ENCODE measurements at regions not wholly inside any gene's neighbourhood (a gene's known extent, or its start where the extent isn't known, plus 50 kb on each side); places are given as distances from the start of the nearest gene placed in this dataset.

DNA sequence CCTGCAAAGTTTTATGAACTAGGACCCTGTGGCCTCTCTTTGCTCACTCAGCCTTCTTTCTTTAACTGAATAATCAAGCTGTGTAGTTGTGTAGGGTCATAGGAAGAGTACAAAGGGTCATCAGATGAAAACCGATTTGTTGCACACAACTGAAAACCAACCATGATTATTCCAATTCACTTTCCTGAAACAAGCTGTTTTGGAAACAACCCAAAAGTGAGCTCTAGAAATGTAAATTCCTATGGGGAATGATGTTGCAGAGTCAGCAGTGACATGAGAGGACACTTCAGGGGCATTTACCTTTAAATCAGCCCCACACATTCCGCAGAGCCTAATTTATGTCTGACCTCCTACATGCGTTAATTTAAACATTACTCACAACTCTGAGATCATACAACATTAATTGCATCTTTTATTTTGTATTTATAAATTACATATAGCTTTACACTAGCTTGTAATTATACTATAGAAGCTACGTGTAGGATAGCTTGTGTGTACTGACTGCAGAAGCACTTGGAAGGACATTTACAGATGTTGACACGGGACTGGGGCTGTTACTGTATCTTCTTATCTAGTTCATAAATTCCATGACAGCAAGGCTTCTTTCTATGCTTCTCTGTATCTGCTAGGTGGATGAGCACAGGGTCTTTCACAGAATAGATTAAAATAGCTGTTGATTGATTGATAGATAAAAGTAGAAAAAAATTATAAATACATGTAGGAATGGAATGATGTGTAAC lies 139.9 kb upstream of the AKR1E2 start:
- TF ChIP-seq, protein P1, sequence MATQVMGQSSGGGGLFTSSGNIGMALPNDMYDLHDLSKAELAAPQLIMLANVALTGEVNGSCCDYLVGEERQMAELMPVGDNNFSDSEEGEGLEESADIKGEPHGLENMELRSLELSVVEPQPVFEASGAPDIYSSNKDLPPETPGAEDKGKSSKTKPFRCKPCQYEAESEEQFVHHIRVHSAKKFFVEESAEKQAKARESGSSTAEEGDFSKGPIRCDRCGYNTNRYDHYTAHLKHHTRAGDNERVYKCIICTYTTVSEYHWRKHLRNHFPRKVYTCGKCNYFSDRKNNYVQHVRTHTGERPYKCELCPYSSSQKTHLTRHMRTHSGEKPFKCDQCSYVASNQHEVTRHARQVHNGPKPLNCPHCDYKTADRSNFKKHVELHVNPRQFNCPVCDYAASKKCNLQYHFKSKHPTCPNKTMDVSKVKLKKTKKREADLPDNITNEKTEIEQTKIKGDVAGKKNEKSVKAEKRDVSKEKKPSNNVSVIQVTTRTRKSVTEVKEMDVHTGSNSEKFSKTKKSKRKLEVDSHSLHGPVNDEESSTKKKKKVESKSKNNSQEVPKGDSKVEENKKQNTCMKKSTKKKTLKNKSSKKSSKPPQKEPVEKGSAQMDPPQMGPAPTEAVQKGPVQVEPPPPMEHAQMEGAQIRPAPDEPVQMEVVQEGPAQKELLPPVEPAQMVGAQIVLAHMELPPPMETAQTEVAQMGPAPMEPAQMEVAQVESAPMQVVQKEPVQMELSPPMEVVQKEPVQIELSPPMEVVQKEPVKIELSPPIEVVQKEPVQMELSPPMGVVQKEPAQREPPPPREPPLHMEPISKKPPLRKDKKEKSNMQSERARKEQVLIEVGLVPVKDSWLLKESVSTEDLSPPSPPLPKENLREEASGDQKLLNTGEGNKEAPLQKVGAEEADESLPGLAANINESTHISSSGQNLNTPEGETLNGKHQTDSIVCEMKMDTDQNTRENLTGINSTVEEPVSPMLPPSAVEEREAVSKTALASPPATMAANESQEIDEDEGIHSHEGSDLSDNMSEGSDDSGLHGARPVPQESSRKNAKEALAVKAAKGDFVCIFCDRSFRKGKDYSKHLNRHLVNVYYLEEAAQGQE (IDR thresholded peaks at IDR 0.05; ENCODE audit: insufficient read depth in 1 of 2, low read depth in 2 of 2, low read length in 1 of 2) = no peak
- TF ChIP-seq, protein P2, sequence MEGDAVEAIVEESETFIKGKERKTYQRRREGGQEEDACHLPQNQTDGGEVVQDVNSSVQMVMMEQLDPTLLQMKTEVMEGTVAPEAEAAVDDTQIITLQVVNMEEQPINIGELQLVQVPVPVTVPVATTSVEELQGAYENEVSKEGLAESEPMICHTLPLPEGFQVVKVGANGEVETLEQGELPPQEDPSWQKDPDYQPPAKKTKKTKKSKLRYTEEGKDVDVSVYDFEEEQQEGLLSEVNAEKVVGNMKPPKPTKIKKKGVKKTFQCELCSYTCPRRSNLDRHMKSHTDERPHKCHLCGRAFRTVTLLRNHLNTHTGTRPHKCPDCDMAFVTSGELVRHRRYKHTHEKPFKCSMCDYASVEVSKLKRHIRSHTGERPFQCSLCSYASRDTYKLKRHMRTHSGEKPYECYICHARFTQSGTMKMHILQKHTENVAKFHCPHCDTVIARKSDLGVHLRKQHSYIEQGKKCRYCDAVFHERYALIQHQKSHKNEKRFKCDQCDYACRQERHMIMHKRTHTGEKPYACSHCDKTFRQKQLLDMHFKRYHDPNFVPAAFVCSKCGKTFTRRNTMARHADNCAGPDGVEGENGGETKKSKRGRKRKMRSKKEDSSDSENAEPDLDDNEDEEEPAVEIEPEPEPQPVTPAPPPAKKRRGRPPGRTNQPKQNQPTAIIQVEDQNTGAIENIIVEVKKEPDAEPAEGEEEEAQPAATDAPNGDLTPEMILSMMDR (IDR thresholded peaks at IDR 0.05) = no peak
- TF ChIP-seq POLR2AphosphoS5 (IDR thresholded peaks at IDR 0.05; ENCODE audit: low read depth, low read length) (no peak), SIN3A (IDR thresholded peaks at IDR 0.05; ENCODE audit: borderline replicate concordance, insufficient read depth, low read depth, low read length) (no peak), TCF7L2 (IDR thresholded peaks at IDR 0.05; ENCODE audit: low read depth, low read length) (no peak)

All from Panc1 (cell line).